ENCODE measurements at regions not wholly inside any gene's neighbourhood (a gene's known extent, or its start where the extent isn't known, plus 50 kb on each side); places are given as distances from the start of the nearest gene placed in this dataset.

DNA sequence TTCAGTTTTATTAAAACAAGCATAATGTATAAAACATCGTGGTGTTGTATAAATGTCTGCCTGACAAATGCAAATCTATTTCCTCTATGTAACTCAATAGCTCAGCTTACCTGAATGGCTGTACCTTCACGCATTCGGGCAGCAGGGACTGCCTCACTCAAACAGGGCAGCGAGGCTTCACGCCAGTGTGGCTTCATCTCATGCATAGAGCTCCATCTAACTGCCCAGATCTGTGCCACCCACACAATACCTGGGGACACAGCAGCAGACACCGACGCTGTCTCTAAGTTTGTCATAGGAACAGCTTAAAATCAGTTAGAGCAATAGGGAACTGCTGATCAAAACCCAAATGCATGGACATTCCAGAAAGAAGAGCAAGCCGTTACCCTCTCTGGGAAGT lies 182.8 kb upstream of the ANKRD30A start:
- TF ChIP-seq, protein P1, sequence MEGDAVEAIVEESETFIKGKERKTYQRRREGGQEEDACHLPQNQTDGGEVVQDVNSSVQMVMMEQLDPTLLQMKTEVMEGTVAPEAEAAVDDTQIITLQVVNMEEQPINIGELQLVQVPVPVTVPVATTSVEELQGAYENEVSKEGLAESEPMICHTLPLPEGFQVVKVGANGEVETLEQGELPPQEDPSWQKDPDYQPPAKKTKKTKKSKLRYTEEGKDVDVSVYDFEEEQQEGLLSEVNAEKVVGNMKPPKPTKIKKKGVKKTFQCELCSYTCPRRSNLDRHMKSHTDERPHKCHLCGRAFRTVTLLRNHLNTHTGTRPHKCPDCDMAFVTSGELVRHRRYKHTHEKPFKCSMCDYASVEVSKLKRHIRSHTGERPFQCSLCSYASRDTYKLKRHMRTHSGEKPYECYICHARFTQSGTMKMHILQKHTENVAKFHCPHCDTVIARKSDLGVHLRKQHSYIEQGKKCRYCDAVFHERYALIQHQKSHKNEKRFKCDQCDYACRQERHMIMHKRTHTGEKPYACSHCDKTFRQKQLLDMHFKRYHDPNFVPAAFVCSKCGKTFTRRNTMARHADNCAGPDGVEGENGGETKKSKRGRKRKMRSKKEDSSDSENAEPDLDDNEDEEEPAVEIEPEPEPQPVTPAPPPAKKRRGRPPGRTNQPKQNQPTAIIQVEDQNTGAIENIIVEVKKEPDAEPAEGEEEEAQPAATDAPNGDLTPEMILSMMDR (IDR thresholded peaks at IDR 0.05), result no peak
- TF ChIP-seq POLR2A (IDR thresholded peaks at IDR 0.05), result no peak
